H9 (cell line): ENCODE measurements at regions not wholly inside any gene's neighbourhood (a gene's known extent, or its start where the extent isn't known, plus 50 kb on each side); places are given as distances from the start of the nearest gene placed in this dataset.

Experiments
- DNase-seq: peaks from one replicate; pipeline ENCODE4 v3.0.0-alpha.2; 2017
- H2AFZ ChIP-seq: one replicate; pipeline ENCODE4 v1.6.1; 2013; ENCODE audit warnings: mild to moderate bottlenecking, low read length, control low read depth, moderate library complexity
- H2AK5ac ChIP-seq: 2 replicates; pipeline ENCODE4 v1.6.1; 2013; ENCODE audit warnings: low read length, control low read depth, mixed read lengths; ENCODE audit not compliant: insufficient read length
- H2BK120ac ChIP-seq: one replicate; pipeline ENCODE4 v1.6.1; 2013; ENCODE audit warnings: low read depth, mild to moderate bottlenecking, low read length, control low read depth, inconsistent platforms; ENCODE audit not compliant: poor library complexity, severe bottlenecking
- H2BK12ac ChIP-seq: 2 replicates; pipeline ENCODE4 v1.6.1; 2013; ENCODE audit warnings: low read length, control low read depth, mixed read lengths, low read depth; ENCODE audit not compliant: insufficient read length
- H2BK15ac ChIP-seq: 2 replicates; pipeline ENCODE4 v1.6.1; 2013; ENCODE audit warnings: low read depth, low read length, control low read depth
- H2BK20ac ChIP-seq: one replicate; pipeline ENCODE4 v1.6.1; 2013; ENCODE audit warnings: low read depth, mild to moderate bottlenecking, low read length, control low read depth, inconsistent platforms; ENCODE audit not compliant: poor library complexity, severe bottlenecking
- H2BK5ac ChIP-seq: 2 replicates; pipeline ENCODE4 v1.6.1; 2013; ENCODE audit warnings: low read length, control low read depth, mixed read lengths; ENCODE audit not compliant: insufficient read length
- H3K14ac ChIP-seq: 2 replicates; pipeline ENCODE4 v1.6.1; 2013; ENCODE audit warnings: low read length, control low read depth; ENCODE audit not compliant: insufficient read depth
- H3K18ac ChIP-seq: 2 replicates; pipeline ENCODE4 v1.6.1; 2013; ENCODE audit warnings: low read depth, mild to moderate bottlenecking, mixed read lengths, low read length, control low read depth; ENCODE audit not compliant: insufficient read length
- H3K23ac ChIP-seq: 2 replicates; pipeline ENCODE4 v1.6.1; 2013; ENCODE audit warnings: low read length, control low read depth, mixed read lengths, low read depth; ENCODE audit not compliant: insufficient read length
- H3K23me2 ChIP-seq: 2 replicates; pipeline ENCODE4 v1.6.1; 2013; ENCODE audit warnings: low read depth, mild to moderate bottlenecking, mixed read lengths, low read length, control low read depth; ENCODE audit not compliant: insufficient read length, poor library complexity, severe bottlenecking
- H3K27ac ChIP-seq: 2 replicates; pipeline ENCODE4 v1.5.1; 2013; ENCODE audit warnings: low read length, control low read depth, mixed read lengths, low read depth; ENCODE audit not compliant: insufficient read length
- H3K27me3 ChIP-seq: 2 replicates; pipeline ENCODE4 v1.6.1; 2013; ENCODE audit warnings: low read length, control low read depth, inconsistent platforms; ENCODE audit not compliant: insufficient read depth
- H3K4ac ChIP-seq: 2 replicates; pipeline ENCODE4 v1.6.1; 2013; ENCODE audit warnings: low read depth, mild to moderate bottlenecking, control low read depth, inconsistent platforms, low read length, moderate library complexity
- H3K4me1 ChIP-seq: 2 replicates; pipeline ENCODE4 v1.6.1; 2013; ENCODE audit warnings: low read length, control low read depth, inconsistent platforms; ENCODE audit not compliant: insufficient read depth
- H3K4me2 ChIP-seq: 2 replicates; pipeline ENCODE4 v1.6.1; 2013; ENCODE audit warnings: low read length, control low read depth, mixed read lengths; ENCODE audit not compliant: insufficient read length, insufficient read depth
- H3K56ac ChIP-seq: 2 replicates; pipeline ENCODE4 v1.6.1; 2013; ENCODE audit warnings: low read depth, mild to moderate bottlenecking, mixed read lengths, low read length, control low read depth; ENCODE audit not compliant: insufficient read length
- H3K79me1 ChIP-seq: 2 replicates; pipeline ENCODE4 v1.6.1; 2013; ENCODE audit warnings: low read depth, mild to moderate bottlenecking, moderate library complexity, low read length, control low read depth, inconsistent platforms; ENCODE audit not compliant: insufficient read depth, poor library complexity, severe bottlenecking
- H3K79me2 ChIP-seq: 2 replicates; pipeline ENCODE4 v1.6.1; 2013; ENCODE audit warnings: low read length, control low read depth, inconsistent platforms; ENCODE audit not compliant: insufficient read depth
- H3K9ac ChIP-seq: 2 replicates; pipeline ENCODE4 v1.6.1; 2013; ENCODE audit warnings: low read length, control low read depth, mixed read lengths; ENCODE audit not compliant: insufficient read length; ENCODE audit errors: extremely low read depth
- H3K9me3 ChIP-seq: one replicate; pipeline ENCODE4 v1.6.1; 2013; ENCODE audit warnings: low read depth, low read length, inconsistent platforms; ENCODE audit not compliant: control insufficient read depth
- H3T11ph ChIP-seq: one replicate; pipeline ENCODE4 v1.6.1; 2013; ENCODE audit warnings: mild to moderate bottlenecking, low read length, control low read depth, inconsistent platforms
- H4K20me1 ChIP-seq: one replicate; pipeline ENCODE4 v1.6.1; 2013; ENCODE audit not compliant: control insufficient read depth, insufficient read length, insufficient read depth
- H4K5ac ChIP-seq: 2 replicates; pipeline ENCODE4 v1.6.1; 2013; ENCODE audit warnings: low read depth, mild to moderate bottlenecking, mixed read lengths, low read length, control low read depth; ENCODE audit not compliant: insufficient read length
- H4K8ac ChIP-seq: replicated peaks from 2 replicates; pipeline ENCODE4 v1.6.1; 2013; ENCODE audit warnings: low read length, control low read depth, mixed read lengths, low read depth; ENCODE audit not compliant: insufficient read length
- H4K91ac ChIP-seq: 2 replicates; pipeline ENCODE4 v1.6.1; 2013; ENCODE audit warnings: low read depth, mild to moderate bottlenecking, moderate library complexity, mixed read lengths, low read length, control low read depth; ENCODE audit not compliant: insufficient read length
- H3K27ac Mint-ChIP-seq, 3 experiments: 2 replicates in 2 of 3; 3 replicates in 1 of 3; pipeline ENCODE4 v1.8.0; 2020 to 2021; ENCODE audit warnings: mixed read lengths in 3 of 3, mild to moderate bottlenecking in 1 of 3, moderate library complexity in 1 of 3
- H3K27me3 Mint-ChIP-seq: 2 replicates; pipeline ENCODE4 v1.8.0; 2021; ENCODE audit warnings: low read depth, mild to moderate bottlenecking, moderate library complexity, mixed read lengths
- H3K36me3 Mint-ChIP-seq, 3 experiments: 2 replicates in 2 of 3; 3 replicates in 1 of 3; pipeline ENCODE4 v1.8.0; 2020 to 2021; ENCODE audit warnings: low read depth in 3 of 3, mixed read lengths in 3 of 3; ENCODE audit not compliant: insufficient read depth in 1 of 3
- H3K4me1 Mint-ChIP-seq, 2 experiments: 2 replicates each; pipeline ENCODE4 v1.8.0; 2020; ENCODE audit warnings: mixed read lengths in 2 of 2
- H3K4me3 Mint-ChIP-seq, 2 experiments: 2 replicates in 1 of 2; 3 replicates in 1 of 2; pipeline ENCODE4 v1.8.0; 2020 to 2021; ENCODE audit warnings: mild to moderate bottlenecking in 2 of 2, mixed read lengths in 2 of 2, moderate library complexity in 1 of 2
- H3K9me3 Mint-ChIP-seq, 2 experiments: 2 replicates in 1 of 2; 3 replicates in 1 of 2; pipeline ENCODE4 v1.8.0; 2020; ENCODE audit warnings: mild to moderate bottlenecking in 2 of 2, mixed read lengths in 2 of 2, moderate library complexity in 1 of 2
- CTCF ChIP-seq: fragments of 200-600 bp; sonication (generic); conservative IDR thresholded peaks from 3 replicates; pipeline ENCODE4 v1.8.0; 2021; ENCODE audit warnings: antibody characterized with exemption, mild to moderate bottlenecking
- WGBS: extraction: QIAGEN DNeasy Blood & Tissue Kit; methylation state at CpG from one replicate; pipeline ENCODE4 v1.1.7; 2013; ENCODE audit warnings: missing lambda C conversion rate, low lambda C conversion rate, mixed read lengths; ENCODE audit not compliant: insufficient read length; ENCODE audit errors: extremely low coverage; 5-methylcytosine and 5-hydroxymethylcytosine counted together

- WGBS = no CpG with 5 or more reads among the region's 4 CpGs
- Mint-ChIP-seq H3K27ac (peak overlapping the region in 1 of 3 experiments; percentile 92; a peak in 2 of 7 replicates), H3K4me1 (peaks cover 25 to 32% of the 10 kb centered on the region in 2 experiments), H3K36me3 (no peaks in the 10 kb centered on the region), H3K9me3 (no peaks in the 10 kb centered on the region; a peak in 1 of 5 replicates), H3K4me3 (no peak overlapping the region), H3K27me3 (no peaks in the 10 kb centered on the region)
- no peaks in the 10 kb centered on the region for H3K79me1 ChIP-seq
- H2BK12ac ChIP-seq = no peak overlapping the region
- H3K27ac ChIP-seq = no peak overlapping the region
- H3K14ac ChIP-seq = no peak overlapping the region
- no peak overlapping the region for H3K9ac ChIP-seq
- no peak for DNase-seq
- no peak overlapping the region for H4K5ac ChIP-seq
- H2BK120ac ChIP-seq = no peak overlapping the region
- H3K4ac ChIP-seq = no peak overlapping the region
- no peak overlapping the region for H3K56ac ChIP-seq
- H4K8ac ChIP-seq = no peak overlapping the region
- H3K18ac ChIP-seq = no peak overlapping the region
- no peak overlapping the region for H3K4me2 ChIP-seq
- no peak overlapping the region for H2AK5ac ChIP-seq
- H2BK20ac ChIP-seq = no peak overlapping the region
- no peak for TF ChIP-seq CTCF
- H3K9me3 ChIP-seq = no peaks in the 10 kb centered on the region
- H2AFZ ChIP-seq = no peak overlapping the region
- H3K27me3 ChIP-seq = no peaks in the 10 kb centered on the region
- no peak overlapping the region for H2BK5ac ChIP-seq
- H4K91ac ChIP-seq = no peak overlapping the region
- H3K23me2 ChIP-seq = no peaks in the 10 kb centered on the region
- no peaks in the 10 kb centered on the region; the same call in 1 of the 2 replicates for H3K4me1 ChIP-seq
- no peak overlapping the region for H2BK15ac ChIP-seq
- H3T11ph ChIP-seq = no peak overlapping the region
- H3K23ac ChIP-seq = no peak overlapping the region
- H4K20me1 ChIP-seq = no peaks in the 10 kb centered on the region
- no peaks in the 10 kb centered on the region for H3K79me2 ChIP-seq
Measured at GRCh38 chr16:52963855-52964242, 88.8 kb downstream of the CHD9NB start.
